SHP77 (cell line): ENCODE measurements at regions not wholly inside any gene's neighbourhood (a gene's known extent, or its start where the extent isn't known, plus 50 kb on each side); places are given as distances from the start of the nearest gene placed in this dataset.

Source experiments
- DNase-seq, 2 experiments: peaks; one replicate each; lab custom pipeline; 2025; lab: John Stamatoyannopoulos, UW

DNA sequence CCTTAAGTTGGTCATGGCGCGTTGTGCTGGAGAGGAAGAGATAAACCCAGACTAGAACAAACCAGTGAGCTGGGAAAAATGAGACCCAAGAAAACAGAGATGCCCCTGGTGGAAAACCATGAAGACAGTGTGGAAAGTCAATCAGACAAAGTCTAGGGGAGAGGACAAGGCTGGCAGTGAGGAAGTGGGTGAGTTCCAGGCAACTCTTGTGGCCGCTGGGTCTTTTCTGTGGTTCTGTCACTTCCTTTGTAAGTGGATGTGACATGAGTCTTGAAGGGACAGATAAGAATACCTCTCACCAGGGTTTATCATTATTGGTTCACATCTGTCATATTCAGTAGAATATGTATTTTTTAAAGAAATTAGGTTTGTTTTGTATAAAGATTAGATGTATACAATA lies 738.4 kb downstream of the DHX35 start:
- no peak for DNase-seq

DNA sequence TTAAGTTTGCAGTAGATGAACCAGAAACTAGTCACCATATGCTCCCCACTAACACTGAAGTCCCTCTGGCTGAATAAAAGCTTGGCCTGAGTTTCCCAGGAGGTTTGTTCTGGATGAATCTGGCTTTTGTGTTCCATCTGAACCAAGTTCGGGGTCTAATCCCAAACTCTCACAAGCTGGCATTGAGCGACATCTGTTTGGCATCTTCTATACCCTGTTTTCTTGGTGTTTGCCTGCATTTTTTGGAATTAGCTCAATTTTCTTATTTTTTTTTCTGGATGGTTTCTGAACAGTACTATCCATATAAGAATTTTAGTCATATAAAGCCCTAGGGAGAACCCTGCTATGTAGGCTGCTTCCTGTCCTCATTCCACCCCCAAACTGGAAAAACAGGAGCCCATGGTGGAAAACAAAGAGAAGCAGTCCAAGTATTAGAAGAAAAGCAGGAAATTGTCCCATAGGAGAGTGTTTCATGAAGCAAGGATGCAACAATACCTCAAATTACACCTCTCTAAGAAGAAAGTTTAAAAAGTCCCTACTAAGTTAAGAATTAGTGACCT lies 737.1 kb downstream of the DHX35 start:
- no peak for DNase-seq

DNA sequence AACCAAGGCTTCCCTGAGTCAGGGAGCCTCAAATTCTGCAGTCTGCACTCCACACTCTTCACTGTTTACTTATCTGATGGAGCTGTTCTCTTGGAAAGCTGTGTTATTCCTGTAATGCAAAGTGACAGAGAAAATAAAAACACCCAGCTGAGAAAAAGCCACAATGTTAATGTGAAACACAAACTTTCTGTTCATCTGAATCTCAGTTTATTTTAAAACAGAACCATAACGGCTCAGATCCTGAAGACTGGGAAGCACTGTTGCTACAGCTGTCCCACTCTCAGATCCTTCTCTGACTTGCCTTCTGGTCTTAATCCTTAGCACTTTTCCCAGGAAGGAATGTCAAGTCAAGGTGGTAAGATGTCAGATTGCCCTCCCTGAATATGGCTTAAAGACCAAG lies 736.6 kb downstream of the DHX35 start:
- no peak for DNase-seq

DNA sequence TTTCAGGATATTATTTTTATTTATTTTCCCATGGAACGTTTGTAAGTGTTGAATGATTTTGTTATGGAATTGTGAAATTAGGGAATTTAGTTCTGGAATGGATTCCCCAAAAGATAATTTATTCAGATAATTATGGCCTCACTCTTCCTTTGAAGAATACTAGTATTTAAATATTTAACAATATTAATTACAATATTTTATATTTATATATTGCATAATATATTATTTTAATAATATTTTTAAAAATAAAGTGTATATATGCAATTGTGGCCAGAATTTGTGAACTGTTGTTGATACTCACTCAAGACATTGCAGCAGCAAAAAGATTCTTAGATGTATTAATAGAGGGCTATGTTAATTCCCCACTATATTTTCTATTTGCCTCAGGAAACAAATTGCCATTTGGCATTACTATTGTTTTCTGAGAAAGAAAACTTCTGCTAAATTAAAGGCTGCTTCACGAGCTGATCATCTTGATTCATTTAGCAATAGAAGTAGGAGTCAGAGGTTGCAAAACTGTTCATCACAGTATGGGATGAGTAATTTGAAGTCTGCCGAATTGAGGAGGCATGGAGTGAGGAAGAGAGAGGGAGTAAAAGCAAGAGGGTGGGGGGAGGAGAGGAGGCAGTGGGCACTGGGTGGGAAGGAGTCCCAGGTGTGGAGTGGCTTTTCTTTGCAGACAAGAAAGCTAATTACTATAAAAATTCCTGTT lies 729.2 kb downstream of the DHX35 start:
- DNase-seq: no peak

DNA sequence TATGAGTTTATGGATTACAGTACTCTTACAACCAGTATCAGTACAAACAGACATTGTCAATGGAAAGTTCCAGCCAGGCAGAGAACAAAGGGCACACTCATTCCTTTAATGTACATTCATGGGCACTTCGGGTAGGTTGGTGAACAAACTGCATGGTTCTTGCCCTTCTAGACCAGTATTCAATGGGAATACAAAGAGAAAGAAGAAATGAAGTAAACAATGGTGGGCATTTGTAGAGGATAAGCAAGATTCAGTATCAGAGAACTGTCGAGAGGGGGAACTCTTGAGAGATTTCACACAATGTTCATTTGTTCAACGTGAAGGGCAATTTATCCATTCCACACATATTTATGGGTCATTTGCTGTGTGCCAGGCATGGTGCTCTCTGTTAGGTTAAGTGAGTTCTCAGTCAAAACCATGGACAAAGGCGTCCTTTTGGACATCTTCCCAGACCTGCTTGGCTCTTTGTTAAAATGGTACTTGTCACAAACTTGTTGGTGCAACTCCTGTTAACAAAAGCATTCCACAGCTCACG lies 714.8 kb downstream of the DHX35 start:
- peak in 1 of 2 experiments; percentile 4 for DNase-seq

DNA sequence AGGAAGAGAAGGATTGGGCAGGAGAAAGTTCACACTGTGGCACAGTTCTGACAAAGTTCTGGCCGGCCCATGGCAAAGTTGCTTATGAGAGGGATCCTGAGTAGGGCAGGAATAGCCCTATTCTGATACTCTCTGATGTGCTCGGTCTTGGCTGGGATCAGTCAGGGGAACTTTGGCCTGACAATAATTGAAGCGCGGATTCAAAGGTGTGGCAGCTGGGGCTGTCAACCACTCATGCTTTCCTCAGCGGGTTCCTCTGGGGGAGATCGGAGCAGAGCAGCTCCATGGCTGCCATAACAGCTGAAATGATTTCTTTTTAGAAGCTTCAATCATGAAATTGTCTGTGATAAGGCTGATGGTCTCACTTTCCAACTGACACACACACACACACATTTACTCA lies 714.1 kb downstream of the DHX35 start:
- DNase-seq: no peak

DNA sequence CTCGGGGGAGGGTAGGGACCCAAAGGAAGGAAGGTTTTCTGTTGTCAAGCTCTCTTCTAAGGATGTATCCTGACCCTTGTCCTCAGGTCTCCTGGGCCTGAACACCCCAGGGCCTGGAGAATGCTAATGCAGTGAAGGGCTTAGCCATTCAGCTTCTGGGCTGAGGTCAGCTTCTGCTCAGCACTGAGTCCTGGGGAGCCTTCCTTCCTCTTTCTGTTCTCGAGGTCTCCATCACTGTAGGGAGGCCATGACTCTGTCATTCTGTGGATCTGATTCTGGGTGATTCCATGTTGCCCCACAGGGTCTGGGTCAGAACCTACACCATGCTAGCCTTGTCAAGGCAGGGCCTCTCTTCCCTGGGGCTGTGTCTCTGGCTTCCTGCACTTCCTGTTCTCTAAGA lies 712.7 kb downstream of the DHX35 start:
- no peak for DNase-seq

DNA sequence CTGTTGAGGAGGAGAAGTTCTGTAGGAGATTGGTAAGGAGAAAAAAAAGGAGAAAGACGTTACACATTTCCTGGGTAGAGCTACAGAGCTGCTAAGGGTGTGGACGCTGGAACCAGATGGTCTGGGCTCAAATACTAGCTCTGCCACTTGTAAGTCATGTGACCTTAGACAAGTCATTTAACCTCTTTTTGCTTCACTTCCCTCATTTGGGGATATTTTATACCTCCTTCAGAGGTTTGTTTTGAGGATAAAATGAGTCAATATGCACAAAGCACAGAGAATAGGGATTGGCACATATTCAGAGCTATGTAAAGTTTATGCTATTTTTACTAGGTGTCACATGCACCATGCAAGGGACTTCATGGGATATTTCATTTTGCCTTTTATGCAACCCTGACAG lies 708.8 kb downstream of the DHX35 start:
- DNase-seq: no peak

DNA sequence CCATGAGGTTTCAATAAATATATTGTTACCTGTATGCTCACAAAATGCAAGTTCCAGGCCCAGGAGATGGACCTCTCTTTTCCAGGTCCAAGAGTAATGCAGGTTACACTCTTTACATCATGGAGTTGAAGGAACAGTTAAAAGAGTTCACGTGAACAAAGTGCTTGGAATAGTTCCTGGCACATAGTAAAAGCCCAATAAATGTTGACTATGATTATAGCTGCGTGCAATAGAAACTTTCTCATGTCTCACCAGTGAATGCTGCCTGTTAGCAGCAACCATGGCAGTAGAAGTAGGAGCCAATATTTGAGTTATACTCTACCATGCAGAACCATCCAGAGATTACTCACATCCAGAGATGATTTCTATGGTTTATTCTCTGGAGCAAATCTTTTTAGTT lies 707.5 kb downstream of the DHX35 start:
- no peak for DNase-seq

DNA sequence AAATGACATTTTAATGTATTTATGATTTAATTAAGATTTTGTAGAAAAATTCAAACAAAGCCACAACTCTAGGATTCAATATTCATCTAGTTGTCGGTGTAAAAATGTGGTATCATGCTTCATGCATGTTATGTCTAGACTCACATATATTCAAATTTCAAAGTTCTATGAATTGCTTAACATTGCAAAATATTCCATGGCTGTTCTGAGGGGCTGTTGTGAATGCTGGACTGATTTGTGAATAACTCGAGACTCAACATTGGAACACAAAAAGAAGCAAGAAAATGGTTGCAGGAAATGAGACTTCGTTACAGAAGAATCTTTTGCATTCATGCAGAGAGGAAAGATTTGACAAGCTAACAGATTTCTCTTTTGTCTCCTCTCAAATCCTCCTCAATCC lies 705.9 kb downstream of the DHX35 start:
- DNase-seq: no peak

DNA sequence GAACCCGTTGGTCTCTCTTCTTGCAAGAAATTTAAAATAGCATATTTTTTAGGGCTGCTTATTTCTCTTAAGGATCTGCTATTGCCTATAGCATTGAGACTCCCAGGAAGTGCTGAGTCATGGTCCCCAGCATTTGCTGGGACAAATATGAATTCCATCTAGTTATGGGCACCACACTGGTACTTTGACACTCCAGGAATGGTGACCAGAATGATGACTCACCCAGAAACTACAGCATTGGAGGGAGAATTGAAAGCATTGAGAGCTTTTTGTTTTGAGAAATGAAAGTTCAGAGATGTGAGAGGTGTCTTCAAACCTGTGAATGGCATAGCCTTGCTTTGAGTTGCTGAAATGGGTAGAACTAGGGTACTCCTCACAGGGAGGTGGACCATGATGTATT lies 699.7 kb downstream of the DHX35 start:
- no peak for DNase-seq

DNA sequence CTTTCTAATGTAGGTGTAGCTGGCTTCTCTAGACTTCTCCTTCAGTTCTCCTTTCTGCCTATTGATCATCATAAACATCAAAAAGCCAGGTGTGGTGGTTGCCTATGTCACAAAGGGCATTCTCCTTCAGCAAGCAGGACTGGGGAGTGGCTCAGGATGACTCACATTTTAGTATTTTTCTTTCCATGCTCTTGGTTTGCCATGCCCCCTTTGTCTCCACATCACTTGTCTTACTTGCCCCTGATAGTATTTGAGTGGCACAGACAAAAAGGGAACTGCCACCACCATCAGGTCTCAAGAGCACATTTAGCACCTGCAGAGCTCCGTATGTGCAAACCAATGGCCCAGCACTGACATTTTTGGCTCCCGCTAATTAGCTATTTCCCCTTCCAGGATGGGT lies 698.8 kb downstream of the DHX35 start:
- DNase-seq: no peak

DNA sequence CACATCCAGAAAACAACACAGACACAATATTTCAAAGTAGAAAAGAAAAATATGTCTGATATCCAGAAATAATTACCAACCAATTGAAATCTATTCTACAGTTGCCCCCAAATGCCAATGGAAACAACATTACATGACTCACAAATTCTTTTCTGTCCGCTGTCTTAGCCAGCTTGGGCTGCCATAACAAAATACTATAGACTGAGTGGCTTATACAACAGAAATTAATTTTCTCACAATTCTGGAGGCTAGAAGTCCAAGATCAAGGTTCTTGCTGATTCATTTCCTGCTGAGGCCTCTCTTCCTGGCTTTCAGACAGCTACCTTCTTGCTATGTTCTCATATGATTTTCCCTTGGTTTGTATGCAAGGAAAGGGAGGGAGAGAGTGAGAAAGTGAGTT lies 698.1 kb downstream of the DHX35 start:
- DNase-seq: no peak

DNA sequence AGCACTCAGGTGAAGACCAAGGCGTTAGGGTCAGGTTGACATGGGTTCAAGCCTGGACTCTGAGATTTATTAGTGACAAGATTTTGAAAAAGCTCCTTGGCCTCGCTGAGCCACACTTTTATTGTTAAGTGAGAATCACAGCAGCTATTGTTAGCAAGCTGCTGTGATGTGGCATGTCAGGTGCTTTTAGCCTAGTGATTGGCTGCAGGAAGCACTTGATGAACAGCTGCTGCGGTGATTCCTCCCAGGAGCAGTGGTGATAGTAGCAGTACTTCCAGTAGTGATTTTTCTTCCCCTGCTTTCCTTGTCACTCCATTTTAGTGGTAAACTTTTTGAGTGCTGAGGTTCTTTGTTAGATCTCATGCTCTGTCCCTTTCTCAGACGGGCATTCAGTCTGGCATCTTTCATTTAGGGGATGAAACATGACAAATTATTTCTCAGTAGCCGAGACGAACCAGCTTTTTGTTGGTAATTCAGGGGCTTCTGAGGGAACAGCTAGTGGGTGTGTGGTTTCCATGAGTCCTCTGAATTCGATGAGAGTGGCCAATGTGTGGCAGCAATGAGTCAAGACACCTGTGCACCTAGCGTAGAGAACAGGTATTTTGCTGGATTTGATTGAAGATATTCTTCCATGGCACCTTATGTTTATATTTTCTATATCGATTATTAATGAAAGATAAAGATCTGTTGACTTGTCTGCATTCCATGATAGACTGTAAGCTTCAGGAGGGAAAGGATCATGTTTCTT lies 696.7 kb downstream of the DHX35 start:
- DNase-seq: no peak

DNA sequence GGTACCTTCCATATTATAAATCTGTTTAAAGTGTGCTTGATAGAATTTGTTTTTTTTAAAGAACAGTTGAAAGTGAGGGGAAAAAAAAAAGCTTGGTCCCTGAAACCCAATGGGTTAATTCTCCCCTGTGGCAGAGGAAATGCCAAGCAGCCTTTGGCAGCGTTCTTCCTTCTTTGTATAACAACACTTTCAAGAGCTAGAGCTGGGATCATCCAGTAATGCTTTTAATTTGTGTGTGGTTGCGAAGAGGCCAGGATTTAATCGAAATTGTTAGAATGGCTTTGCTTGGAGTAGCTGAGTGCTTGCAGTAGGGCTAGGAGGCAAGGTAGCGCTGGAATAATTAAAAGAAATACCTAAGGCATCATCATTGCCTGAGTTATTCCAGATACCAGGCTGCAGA lies 692.0 kb downstream of the DHX35 start:
- DNase-seq: no peak

DNA sequence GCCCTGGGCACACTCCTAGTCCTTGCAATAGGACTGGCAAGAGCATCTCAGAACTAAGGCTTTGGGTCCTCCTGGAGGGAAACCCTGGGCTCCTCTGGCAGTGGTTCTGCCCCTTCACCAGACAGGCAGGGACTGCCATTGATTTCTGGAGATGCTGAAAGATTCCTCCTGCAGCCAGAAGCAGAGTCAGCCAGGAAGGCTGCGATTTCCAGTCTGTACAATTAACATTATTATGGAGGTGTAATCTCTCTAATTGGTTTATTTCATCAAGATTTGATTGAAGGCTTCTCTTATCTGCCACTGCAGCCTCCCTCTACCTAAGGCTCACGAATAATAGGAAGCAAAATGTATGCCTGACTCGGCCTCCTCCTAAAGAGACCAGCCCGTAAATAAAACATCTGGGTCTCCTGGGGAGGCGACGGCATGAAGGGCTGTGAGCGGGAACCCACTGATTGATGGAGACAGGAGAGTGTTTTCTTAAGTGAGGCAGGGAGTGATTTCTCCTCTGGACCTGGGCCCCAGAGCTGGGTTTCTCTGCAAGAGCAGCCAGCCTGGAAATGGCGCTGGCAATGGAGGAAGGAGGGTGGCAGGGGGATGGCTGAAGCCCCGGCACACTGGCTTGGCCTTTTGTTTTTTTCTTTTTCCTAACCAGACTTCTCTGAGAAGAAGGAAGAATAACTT lies 689.6 kb downstream of the DHX35 start:
- DNase-seq: no peak

DNA sequence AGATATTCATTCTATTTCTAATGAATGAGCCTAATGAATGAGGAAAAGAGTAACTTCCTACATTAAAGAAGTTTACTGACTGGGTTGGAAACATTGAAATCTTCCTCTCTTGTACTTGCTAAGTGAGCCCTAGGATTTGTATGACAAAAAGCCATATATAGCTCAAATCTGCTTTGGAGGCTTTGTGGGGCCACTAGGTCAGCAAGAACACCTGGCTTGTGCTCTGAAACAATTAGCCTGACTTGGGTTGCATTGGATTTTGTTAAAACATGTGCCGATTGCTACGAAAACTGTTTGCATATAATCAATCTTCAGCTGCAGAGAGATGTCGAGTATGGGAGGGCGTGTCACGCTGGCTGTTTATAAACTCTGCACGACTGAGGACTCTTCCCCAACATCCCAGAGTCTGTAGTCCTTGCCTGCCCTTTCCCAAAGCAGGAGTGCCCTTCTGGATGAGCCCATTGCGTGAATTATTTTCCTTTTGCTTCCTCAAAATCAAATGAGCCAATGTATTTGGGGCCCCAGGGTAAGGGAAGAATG lies 684.8 kb downstream of the DHX35 start:
- DNase-seq: no peak

DNA sequence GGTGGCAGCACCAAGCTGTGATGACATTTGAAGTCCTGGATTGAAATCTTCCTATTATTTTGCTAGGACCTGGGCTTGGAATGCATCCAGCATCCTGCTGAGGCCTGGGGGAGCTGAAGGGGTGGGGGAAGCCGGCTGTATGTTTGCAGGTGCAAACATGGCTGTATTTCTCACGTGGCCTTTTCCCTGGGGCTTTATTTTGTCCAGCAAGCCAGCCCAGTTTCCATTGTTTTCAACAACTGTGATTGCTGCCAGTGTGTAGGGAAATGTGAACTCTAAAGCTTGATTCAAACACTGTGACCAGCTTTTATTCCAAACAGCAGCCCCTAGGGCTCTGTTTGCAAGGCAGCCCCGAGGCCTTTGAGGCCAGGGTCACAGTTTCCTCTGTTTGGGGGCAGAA lies 683.0 kb downstream of the DHX35 start:
- no peak for DNase-seq

DNA sequence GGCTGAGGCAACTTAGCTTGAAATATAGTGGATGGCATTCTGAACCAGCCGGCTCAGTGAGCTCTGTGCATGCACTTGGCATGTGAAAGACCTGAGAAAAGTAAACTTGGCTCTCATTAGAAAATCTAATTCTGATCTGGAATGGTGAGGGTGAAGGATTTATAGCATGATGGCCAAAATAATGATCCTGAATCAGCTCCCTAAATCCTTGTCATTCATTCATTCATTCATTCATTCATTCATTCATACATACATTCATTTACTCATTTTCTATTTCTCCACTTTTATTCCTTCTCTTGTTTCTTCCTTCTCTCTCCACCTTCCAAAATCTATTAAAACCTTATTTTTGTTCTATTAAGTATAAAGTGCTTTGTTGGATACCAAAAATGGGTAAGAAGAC lies 681.1 kb downstream of the DHX35 start:
- no peak for DNase-seq

DNA sequence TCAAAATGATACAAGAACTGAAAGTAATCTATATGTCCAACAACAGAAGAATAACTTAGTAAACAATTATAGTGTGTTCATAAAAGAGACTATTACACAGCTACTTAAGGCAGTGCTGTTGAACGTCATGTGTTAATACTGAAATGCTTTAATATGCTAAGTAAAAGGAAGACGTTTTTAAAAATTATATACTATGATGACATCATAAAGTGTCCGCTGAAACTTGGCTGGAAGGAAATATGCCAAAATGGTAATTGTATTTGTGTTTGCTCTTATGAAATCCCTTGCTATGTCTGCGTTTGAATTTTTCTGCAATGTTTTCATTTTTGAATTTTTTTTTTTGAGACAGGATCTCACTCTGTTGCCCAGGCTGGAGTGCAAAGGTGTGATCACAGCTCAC lies 679.3 kb downstream of the DHX35 start:
- DNase-seq: no peak

DNA sequence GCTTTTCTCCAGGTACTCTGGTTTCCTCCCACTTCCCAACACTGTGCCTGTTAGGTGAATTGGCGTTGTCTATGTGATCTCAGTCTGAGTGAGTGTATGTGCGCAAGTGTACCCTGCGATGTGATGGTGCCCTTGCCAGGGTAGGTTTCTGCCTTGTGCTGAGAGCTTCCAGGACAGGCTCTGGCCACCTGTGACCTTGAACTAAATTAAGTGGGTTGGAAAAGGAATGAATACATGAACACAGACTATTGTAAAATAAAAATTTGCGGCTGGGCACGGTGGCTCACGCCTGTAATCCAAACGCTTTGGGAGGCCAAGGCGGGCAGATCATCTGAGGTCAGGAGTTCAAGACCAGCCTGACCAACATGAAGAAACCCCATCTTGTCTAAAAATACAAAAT lies 678.0 kb downstream of the DHX35 start:
- no peak for DNase-seq

DNA sequence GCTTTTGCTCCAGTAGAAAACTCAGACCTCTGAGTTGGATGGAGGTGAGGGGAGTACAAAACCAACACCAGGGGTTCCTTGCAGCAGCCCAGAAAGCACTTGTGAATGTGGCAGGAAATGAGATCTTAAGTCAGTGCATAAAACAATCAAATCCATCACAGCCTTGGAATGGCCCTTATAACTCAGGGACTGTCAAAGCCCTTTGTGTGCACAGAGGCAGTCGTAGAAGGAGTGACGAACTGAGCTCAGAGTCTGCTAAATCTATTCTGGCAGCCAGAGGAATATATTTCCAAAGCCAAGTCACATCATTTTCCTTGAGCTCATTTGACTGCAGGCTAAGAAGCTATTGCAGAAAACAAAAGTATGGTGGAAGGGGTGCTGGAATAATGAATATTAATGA lies 676.6 kb downstream of the DHX35 start:
- DNase-seq: no peak
